HEK293 (cell line): ENCODE measurements at regions not wholly inside any gene's neighbourhood (a gene's known extent, or its start where the extent isn't known, plus 50 kb on each side); places are given as distances from the start of the nearest gene placed in this dataset.

Experiments used
- CTCF ChIA-PET: fragments of 350-600 bp; formaldehyde crosslinking; extraction: SDS; loops from one replicate; lab custom pipeline; 2021; ENCODE audit warnings: antibody characterized with exemption; lab: Yijun Ruan, JAX
- POLR2A ChIA-PET: fragments of 300-600 bp; formaldehyde crosslinking; extraction: SDS; loops from one replicate; lab custom pipeline; 2020; ENCODE audit warnings: antibody characterized with exemption, inconsistent platforms; lab: Yijun Ruan, JAX
- H3K27ac ChIP-seq: fragments of 200-500 bp; sonication (Bioruptor generic); 2 replicates; pipeline ENCODE4 v1.5.1; 2014; ENCODE audit warnings: low read depth, low read length, control low read depth, inconsistent platforms; ENCODE audit errors: extremely low read depth
- H3K36me3 ChIP-seq, 2 experiments: fragments of 200-500 bp in 1 of 2; sonication (Bioruptor generic) in 1 of 2; 1 replicate in 1 of 2; 2 replicates in 1 of 2; pipeline ENCODE4 v1.5.1; 2014 to 2017; ENCODE audit warnings: inconsistent platforms in 2 of 2, low read length in 2 of 2; ENCODE audit not compliant: control insufficient read depth in 2 of 2, insufficient read depth in 1 of 2
- H3K4me1 ChIP-seq: fragments of 200-500 bp; sonication (Bioruptor generic); 2 replicates; pipeline ENCODE4 v1.5.1; 2014; ENCODE audit warnings: mild to moderate bottlenecking, low read length, inconsistent platforms; ENCODE audit not compliant: control insufficient read depth, insufficient read depth
- H3K4me3 ChIP-seq: 2 replicates; pipeline ENCODE4 v1.5.1; 2011; ENCODE audit warnings: low read depth, mild to moderate bottlenecking, control low read depth, low read length, moderate library complexity
- H3K9me3 ChIP-seq: fragments of 200-500 bp; sonication (Bioruptor generic); 2 replicates; pipeline ENCODE4 v1.5.1; 2014; ENCODE audit warnings: low read depth, low read length, inconsistent platforms; ENCODE audit not compliant: control insufficient read depth, insufficient read depth
- IKZF3 ChIP-seq: fragments of 450-650 bp; IDR thresholded peaks from 2 replicates; pipeline ENCODE4 v1.5.0; 2018; ENCODE audit warnings: missing biosample characterization, mild to moderate bottlenecking, missing genetic modification characterization, moderate library complexity
- SALL2 ChIP-seq: fragments of 450-650 bp; formaldehyde crosslinking; IDR thresholded peaks from 2 replicates; pipeline ENCODE4 v1.5.0; 2017; ENCODE audit warnings: missing biosample characterization, mild to moderate bottlenecking, missing genetic modification characterization, borderline replicate concordance
- ZBTB1 ChIP-seq: fragments of 450-650 bp; formaldehyde crosslinking; IDR thresholded peaks from 2 replicates; pipeline ENCODE4 v1.5.1; 2016; ENCODE audit warnings: missing biosample characterization, missing genetic modification characterization
- ZBTB21 ChIP-seq: fragments of 450-650 bp; formaldehyde crosslinking; IDR thresholded peaks from 2 replicates; pipeline ENCODE4 v1.5.1; 2017; ENCODE audit warnings: missing biosample characterization, missing genetic modification characterization
- ZEB2 ChIP-seq: fragments of 450-650 bp; formaldehyde crosslinking; IDR thresholded peaks from 2 replicates; pipeline ENCODE4 v1.5.1; 2016; ENCODE audit warnings: missing biosample characterization, missing genetic modification characterization
- ZIC2 ChIP-seq: fragments of 450-650 bp; formaldehyde crosslinking; IDR thresholded peaks from 2 replicates; pipeline ENCODE4 v1.5.1; 2016; ENCODE audit warnings: missing biosample characterization, missing genetic modification characterization
- ZNF354C ChIP-seq: fragments of 450-650 bp; formaldehyde crosslinking; IDR thresholded peaks from 2 replicates; pipeline ENCODE4 v1.5.1; 2016; ENCODE audit warnings: missing biosample characterization, missing genetic modification characterization, low read depth, borderline replicate concordance
- ZNF394 ChIP-seq: fragments of 450-650 bp; formaldehyde crosslinking; IDR thresholded peaks from 2 replicates; pipeline ENCODE4 v1.5.1; 2016; ENCODE audit warnings: missing biosample characterization, missing genetic modification characterization, mild to moderate bottlenecking, moderate library complexity, borderline replicate concordance
- ZNF548 ChIP-seq: fragments of 450-650 bp; formaldehyde crosslinking; IDR thresholded peaks from 2 replicates; pipeline ENCODE4 v1.5.1; 2016; ENCODE audit warnings: missing biosample characterization, missing genetic modification characterization
- ZNF664 ChIP-seq: fragments of 450-650 bp; formaldehyde crosslinking; IDR thresholded peaks from 2 replicates; pipeline ENCODE4 v1.5.1; 2016; ENCODE audit warnings: missing biosample characterization, missing genetic modification characterization
- TF ChIP-seq, protein P1 (sequence below): fragments of 450-650 bp; formaldehyde crosslinking; IDR thresholded peaks from 2 replicates; pipeline ENCODE4 v1.5.1; 2016; ENCODE audit warnings: missing biosample characterization, missing genetic modification characterization, borderline replicate concordance
- TF ChIP-seq, protein P2 (sequence below): fragments of 450-650 bp; formaldehyde crosslinking; IDR thresholded peaks from 2 replicates; pipeline ENCODE4 v1.5.1; 2016; ENCODE audit warnings: missing biosample characterization, missing genetic modification characterization, borderline replicate concordance
- TF ChIP-seq, protein P3 (sequence below): fragments of 450-650 bp; formaldehyde crosslinking; IDR thresholded peaks from 2 replicates; pipeline ENCODE4 v1.5.1; 2016; ENCODE audit warnings: missing biosample characterization, missing genetic modification characterization
- TF ChIP-seq, protein P4 (sequence below): fragments of 450-650 bp; formaldehyde crosslinking; IDR thresholded peaks from 2 replicates; pipeline ENCODE4 v1.5.1; 2016; ENCODE audit warnings: missing biosample characterization, missing genetic modification characterization

DNA sequence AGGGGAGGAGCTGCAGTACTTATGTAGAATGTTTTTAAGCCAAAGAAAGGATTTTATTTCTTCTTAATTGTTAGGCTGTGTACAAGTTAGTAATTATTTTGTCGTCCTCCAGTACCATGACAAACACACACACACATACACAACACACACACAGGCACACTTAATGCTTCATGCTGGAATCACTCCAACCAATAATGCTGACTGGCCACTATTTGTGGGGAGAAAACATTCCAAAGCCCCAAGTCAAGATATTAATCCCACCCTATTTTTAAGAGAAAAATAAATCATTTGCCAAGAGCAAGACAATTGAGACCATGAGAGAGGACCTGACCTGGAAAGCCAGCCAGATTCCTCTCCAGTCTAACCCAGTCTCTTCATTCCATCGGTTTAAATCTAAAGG, 51.8 kb upstream of the TMCO5A start:
- CTCF ChIA-PET, result interaction anchor here (1.7 kb wide), 1 partner anchor 10 kb away, joined by 8 read pairs; no protein-coding TSS in a partner anchor
- TF ChIP-seq ZBTB21 (tag by site-specific recombination) (no peak), ZNF548 (tag by site-specific recombination) (no peak), SALL2 (tag by site-specific recombination) (no peak), ZEB2 (tag by site-specific recombination) (no peak), ZNF664 (tag by site-specific recombination) (no peak), IKZF3 (tag by site-specific recombination) (no peak), ZIC2 (tag by site-specific recombination) (no peak), ZBTB1 (tag by site-specific recombination) (no peak), ZNF394 (tag by site-specific recombination) (no peak), ZNF354C (tag by site-specific recombination) (no peak)
- TF ChIP-seq, protein P1, sequence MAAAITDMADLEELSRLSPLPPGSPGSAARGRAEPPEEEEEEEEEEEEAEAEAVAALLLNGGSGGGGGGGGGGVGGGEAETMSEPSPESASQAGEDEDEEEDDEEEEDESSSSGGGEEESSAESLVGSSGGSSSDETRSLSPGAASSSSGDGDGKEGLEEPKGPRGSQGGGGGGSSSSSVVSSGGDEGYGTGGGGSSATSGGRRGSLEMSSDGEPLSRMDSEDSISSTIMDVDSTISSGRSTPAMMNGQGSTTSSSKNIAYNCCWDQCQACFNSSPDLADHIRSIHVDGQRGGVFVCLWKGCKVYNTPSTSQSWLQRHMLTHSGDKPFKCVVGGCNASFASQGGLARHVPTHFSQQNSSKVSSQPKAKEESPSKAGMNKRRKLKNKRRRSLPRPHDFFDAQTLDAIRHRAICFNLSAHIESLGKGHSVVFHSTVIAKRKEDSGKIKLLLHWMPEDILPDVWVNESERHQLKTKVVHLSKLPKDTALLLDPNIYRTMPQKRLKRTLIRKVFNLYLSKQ, result no peak
- TF ChIP-seq, protein P2, sequence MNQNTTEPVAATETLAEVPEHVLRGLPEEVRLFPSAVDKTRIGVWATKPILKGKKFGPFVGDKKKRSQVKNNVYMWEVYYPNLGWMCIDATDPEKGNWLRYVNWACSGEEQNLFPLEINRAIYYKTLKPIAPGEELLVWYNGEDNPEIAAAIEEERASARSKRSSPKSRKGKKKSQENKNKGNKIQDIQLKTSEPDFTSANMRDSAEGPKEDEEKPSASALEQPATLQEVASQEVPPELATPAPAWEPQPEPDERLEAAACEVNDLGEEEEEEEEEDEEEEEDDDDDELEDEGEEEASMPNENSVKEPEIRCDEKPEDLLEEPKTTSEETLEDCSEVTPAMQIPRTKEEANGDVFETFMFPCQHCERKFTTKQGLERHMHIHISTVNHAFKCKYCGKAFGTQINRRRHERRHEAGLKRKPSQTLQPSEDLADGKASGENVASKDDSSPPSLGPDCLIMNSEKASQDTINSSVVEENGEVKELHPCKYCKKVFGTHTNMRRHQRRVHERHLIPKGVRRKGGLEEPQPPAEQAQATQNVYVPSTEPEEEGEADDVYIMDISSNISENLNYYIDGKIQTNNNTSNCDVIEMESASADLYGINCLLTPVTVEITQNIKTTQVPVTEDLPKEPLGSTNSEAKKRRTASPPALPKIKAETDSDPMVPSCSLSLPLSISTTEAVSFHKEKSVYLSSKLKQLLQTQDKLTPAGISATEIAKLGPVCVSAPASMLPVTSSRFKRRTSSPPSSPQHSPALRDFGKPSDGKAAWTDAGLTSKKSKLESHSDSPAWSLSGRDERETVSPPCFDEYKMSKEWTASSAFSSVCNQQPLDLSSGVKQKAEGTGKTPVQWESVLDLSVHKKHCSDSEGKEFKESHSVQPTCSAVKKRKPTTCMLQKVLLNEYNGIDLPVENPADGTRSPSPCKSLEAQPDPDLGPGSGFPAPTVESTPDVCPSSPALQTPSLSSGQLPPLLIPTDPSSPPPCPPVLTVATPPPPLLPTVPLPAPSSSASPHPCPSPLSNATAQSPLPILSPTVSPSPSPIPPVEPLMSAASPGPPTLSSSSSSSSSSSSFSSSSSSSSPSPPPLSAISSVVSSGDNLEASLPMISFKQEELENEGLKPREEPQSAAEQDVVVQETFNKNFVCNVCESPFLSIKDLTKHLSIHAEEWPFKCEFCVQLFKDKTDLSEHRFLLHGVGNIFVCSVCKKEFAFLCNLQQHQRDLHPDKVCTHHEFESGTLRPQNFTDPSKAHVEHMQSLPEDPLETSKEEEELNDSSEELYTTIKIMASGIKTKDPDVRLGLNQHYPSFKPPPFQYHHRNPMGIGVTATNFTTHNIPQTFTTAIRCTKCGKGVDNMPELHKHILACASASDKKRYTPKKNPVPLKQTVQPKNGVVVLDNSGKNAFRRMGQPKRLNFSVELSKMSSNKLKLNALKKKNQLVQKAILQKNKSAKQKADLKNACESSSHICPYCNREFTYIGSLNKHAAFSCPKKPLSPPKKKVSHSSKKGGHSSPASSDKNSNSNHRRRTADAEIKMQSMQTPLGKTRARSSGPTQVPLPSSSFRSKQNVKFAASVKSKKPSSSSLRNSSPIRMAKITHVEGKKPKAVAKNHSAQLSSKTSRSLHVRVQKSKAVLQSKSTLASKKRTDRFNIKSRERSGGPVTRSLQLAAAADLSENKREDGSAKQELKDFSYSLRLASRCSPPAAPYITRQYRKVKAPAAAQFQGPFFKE (tag by site-specific recombination), result no peak
- TF ChIP-seq, protein P3, sequence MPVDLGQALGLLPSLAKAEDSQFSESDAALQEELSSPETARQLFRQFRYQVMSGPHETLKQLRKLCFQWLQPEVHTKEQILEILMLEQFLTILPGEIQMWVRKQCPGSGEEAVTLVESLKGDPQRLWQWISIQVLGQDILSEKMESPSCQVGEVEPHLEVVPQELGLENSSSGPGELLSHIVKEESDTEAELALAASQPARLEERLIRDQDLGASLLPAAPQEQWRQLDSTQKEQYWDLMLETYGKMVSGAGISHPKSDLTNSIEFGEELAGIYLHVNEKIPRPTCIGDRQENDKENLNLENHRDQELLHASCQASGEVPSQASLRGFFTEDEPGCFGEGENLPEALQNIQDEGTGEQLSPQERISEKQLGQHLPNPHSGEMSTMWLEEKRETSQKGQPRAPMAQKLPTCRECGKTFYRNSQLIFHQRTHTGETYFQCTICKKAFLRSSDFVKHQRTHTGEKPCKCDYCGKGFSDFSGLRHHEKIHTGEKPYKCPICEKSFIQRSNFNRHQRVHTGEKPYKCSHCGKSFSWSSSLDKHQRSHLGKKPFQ (tag by site-specific recombination), result no peak
- TF ChIP-seq, protein P4, sequence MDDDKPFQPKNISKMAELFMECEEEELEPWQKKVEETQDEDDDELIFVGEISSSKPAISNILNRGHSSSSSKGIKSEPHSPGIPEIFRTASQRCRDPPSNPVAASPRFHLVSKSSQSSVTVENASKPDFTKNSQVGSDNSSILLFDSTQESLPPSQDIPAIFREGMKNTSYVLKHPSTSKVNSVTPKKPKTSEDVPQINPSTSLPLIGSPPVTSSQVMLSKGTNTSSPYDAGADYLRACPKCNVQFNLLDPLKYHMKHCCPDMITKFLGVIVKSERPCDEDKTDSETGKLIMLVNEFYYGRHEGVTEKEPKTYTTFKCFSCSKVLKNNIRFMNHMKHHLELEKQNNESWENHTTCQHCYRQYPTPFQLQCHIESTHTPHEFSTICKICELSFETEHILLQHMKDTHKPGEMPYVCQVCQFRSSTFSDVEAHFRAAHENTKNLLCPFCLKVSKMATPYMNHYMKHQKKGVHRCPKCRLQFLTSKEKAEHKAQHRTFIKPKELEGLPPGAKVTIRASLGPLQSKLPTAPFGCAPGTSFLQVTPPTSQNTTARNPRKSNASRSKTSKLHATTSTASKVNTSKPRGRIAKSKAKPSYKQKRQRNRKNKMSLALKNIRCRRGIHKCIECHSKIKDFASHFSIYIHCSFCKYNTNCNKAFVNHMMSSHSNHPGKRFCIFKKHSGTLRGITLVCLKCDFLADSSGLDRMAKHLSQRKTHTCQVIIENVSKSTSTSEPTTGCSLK, result no peak
- POLR2A ChIA-PET, result no interaction called here

More for the DNA sequence above, 51.8 kb upstream of the TMCO5A start:
- Histone ChIP-seq H3K9me3 (no peaks in the 10 kb centered on the region), H3K36me3 (no peaks in the 10 kb centered on the region), H3K4me3 (no peak overlapping the region), H3K4me1 (no peaks in the 10 kb centered on the region), H3K27ac (no peak overlapping the region)
